ENCODE measurements at regions not wholly inside any gene's neighbourhood (a gene's known extent, or its start where the extent isn't known, plus 50 kb on each side); places are given as distances from the start of the nearest gene placed in this dataset.

GRCh38 chr2:238558456-238559099 is 131.9 kb downstream of the ASB1 start:
- WGBS = 81% methylated on average over 19 of the region's 19 CpGs
- Histone ChIP-seq H3K9me3 (peaks cover 0 to 5% (median 2%) of the 10 kb centered on the region in 4 donors), H3K36me3 (no peaks in the 10 kb centered on the region), H3K27ac (replicated peaks in 1 of 4) (peak overlapping the region in 1 of 4 donors; percentile 59), H3K4me1 (peaks cover 0 to 11% (median 5%) of the 10 kb centered on the region in 4 donors), H3K27me3 (no peaks in the 10 kb centered on the region), H3K4me3 (no peak overlapping the region)
- TF ChIP-seq EP300 (IDR thresholded peaks at IDR 0.05) (no peak), POLR2AphosphoS5 (IDR thresholded peaks at IDR 0.05) (no peak), POLR2A (IDR thresholded peaks at IDR 0.05; ENCODE audit: low read depth) (no peak), CTCF (IDR thresholded peaks at IDR 0.05) (no peak)
- intact Hi-C loops (cut with DNase I) = no loop called here
- no peak for DNase-seq (ENCODE audit: extremely low spot score)

- no peak for DNase-seq (ENCODE audit: extremely low spot score)
- peaks cover 0 to 11% (median 5%) of the 10 kb centered on the region in 4 donors for H3K4me1 ChIP-seq
- intact Hi-C loops (cut with DNase I) = no loop called here
Measured at GRCh38 chr2:238560234-238560633, 133.5 kb downstream of the ASB1 start.

GRCh38 chr2:238561230-238561629 is 134.5 kb downstream of the ASB1 start:
- intact Hi-C loops (cut with DNase I) = no loop called here
- H3K9me3 ChIP-seq = no peaks in the 10 kb centered on the region
- H3K36me3 ChIP-seq = no peaks in the 10 kb centered on the region
- H3K4me1 ChIP-seq = peaks cover 0 to 11% (median 5%) of the 10 kb centered on the region in 4 donors
- TF ChIP-seq POLR2A (IDR thresholded peaks at IDR 0.05; ENCODE audit: low read depth) (no peak), POLR2AphosphoS5 (IDR thresholded peaks at IDR 0.05) (no peak), CTCF (IDR thresholded peaks at IDR 0.05) (no peak), EP300 (IDR thresholded peaks at IDR 0.05) (no peak)
- no peak for DNase-seq (ENCODE audit: extremely low spot score)
- H3K27ac ChIP-seq (replicated peaks in 1 of 4) = no peak overlapping the region
- H3K27me3 ChIP-seq = no peaks in the 10 kb centered on the region
- H3K4me3 ChIP-seq = no peak overlapping the region
- WGBS = 88% methylated on average over 6 of the region's 6 CpGs

More at GRCh38 chr2:238560234-238560633, 133.5 kb downstream of the ASB1 start:
- Histone ChIP-seq H3K4me3 (no peak overlapping the region), H3K27me3 (no peaks in the 10 kb centered on the region), H3K27ac (replicated peaks in 1 of 4) (no peak overlapping the region), H3K9me3 (no peaks in the 10 kb centered on the region), H3K36me3 (no peaks in the 10 kb centered on the region)
- WGBS = 73% methylated on average over 11 of the region's 11 CpGs
- TF ChIP-seq EP300 (IDR thresholded peaks at IDR 0.05) = no peak
- TF ChIP-seq CTCF (IDR thresholded peaks at IDR 0.05) = no peak
- TF ChIP-seq POLR2AphosphoS5 (IDR thresholded peaks at IDR 0.05) = no peak
- no peak for TF ChIP-seq POLR2A (IDR thresholded peaks at IDR 0.05; ENCODE audit: low read depth)

DNA sequence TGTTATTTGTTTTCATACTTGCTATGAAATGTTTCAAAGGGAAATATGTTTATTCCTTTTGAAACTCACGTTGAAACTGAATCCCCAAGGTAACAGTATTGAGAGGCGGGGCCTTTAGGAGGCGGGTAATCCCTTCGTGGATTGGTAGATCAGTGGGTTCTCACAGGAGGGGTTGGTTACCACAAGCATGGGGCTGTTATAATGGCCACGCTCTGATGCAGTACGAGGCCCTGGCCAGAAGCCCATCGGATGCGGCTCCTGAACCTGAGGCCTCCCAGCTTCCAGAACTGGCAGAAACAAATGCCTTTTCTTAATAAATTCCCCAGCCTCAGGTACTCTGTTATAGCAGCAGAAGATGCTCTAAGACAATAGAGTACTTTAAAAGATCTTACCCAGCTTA is 135.7 kb downstream of the ASB1 start:
- no peak overlapping the region for H3K4me3 ChIP-seq
- no peak for TF ChIP-seq POLR2AphosphoS5 (IDR thresholded peaks at IDR 0.05)
- TF ChIP-seq POLR2A (IDR thresholded peaks at IDR 0.05; ENCODE audit: low read depth) = no peak
- no peak for TF ChIP-seq EP300 (IDR thresholded peaks at IDR 0.05)
- TF ChIP-seq CTCF (IDR thresholded peaks at IDR 0.05) = no peak
- 85% methylated on average over 8 of the region's 8 CpGs for WGBS
- no peaks in the 10 kb centered on the region for H3K36me3 ChIP-seq
- no peak overlapping the region for H3K27ac ChIP-seq (replicated peaks in 1 of 4)
- H3K4me1 ChIP-seq = peaks cover 0 to 11% (median 5%) of the 10 kb centered on the region in 4 donors
- intact Hi-C loops (cut with DNase I) = no loop called here
- no peaks in the 10 kb centered on the region for H3K9me3 ChIP-seq
- H3K27me3 ChIP-seq = no peaks in the 10 kb centered on the region
- no peak for DNase-seq (ENCODE audit: extremely low spot score)

DNA sequence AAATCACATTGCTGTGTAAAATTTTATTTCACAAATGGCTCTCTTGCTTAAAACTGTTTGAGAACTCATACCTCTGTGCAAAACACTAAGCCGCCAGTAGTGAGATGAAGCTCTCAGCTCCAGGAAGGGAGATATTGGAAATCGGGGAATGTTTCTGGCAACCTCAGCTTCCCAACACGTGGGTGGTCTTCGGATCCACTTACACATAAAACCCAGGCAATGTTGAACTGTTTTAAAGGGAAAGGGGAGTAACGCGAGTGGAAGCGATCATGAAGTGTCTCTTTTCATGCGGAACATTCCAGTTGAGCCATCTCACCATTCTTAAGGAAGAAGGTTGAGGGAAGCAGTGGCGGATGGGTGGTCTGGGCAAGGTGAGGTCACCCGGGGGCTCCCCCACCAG is 136.8 kb downstream of the ASB1 start:
- Histone ChIP-seq H3K4me1 (peaks cover 0 to 7% (median 3%) of the 10 kb centered on the region in 4 donors), H3K27me3 (no peaks in the 10 kb centered on the region), H3K27ac (replicated peaks in 1 of 4) (no peak overlapping the region), H3K9me3 (no peaks in the 10 kb centered on the region), H3K36me3 (no peaks in the 10 kb centered on the region), H3K4me3 (no peak overlapping the region)
- WGBS = 83% methylated on average over 10 of the region's 10 CpGs
- DNase-seq (ENCODE audit: extremely low spot score) = no peak
- intact Hi-C loops (cut with DNase I) = no loop called here
- TF ChIP-seq EP300 (IDR thresholded peaks at IDR 0.05) (no peak), POLR2A (IDR thresholded peaks at IDR 0.05; ENCODE audit: low read depth) (no peak), CTCF (IDR thresholded peaks at IDR 0.05) (no peak), POLR2AphosphoS5 (IDR thresholded peaks at IDR 0.05) (no peak)

Measured in esophagus muscularis mucosa (tissue), 4 donors.